K562 (cell line): ENCODE measurements at regions not wholly inside any gene's neighbourhood (a gene's known extent, or its start where the extent isn't known, plus 50 kb on each side); places are given as distances from the start of the nearest gene placed in this dataset.

ENCODE experiments used
- ATAC-seq: fragments of 200-7000 bp; cut with Tn5 transposase; 3 replicates; pipeline ENCODE4 v1.9.1; 2020; ENCODE audit warnings: moderate library complexity
- BruUV-seq: library from RNA; stranded (reverse); fragments of 400-500 nt; replicated peaks from 2 replicates; lab custom pipeline; 2021; lab: Mats Ljungman, UMichigan
- CTCF ChIA-PET: fragments of 300-600 bp; formaldehyde crosslinking; extraction: SDS; loops from one replicate; lab custom pipeline; 2021; ENCODE audit warnings: low intra/inter-chr PET ratio; lab: Yijun Ruan, JAX
- POLR2A ChIA-PET: fragments of 300-600, 350-650 bp; sonication (Branson Sonifier 250); formaldehyde crosslinking; extraction: SDS; loops from one replicate; lab custom pipeline; 2021; ENCODE audit warnings: antibody characterized with exemption, inconsistent platforms; lab: Yijun Ruan, JAX
- DNase-seq, 4 experiments: peaks; one replicate each; pipeline versions ENCODE4 v3.0.0 to v3.0.0-alpha.2; 2011 to 2018; ENCODE audit warnings: low spot score in 3 of 4, mixed read lengths in 3 of 4; ENCODE audit errors: extremely low read depth in 1 of 4
- FAIRE-seq: peaks from 2 replicates; lab custom pipeline; 2011; peaks lifted over from hg19 to GRCh38; lab: Jason Lieb, UNC
- H2AFZ ChIP-seq: 2 replicates; pipeline ENCODE4 v1.6.0; 2011; ENCODE audit warnings: low read depth, low read length, control low read depth, inconsistent platforms
- H3K27ac ChIP-seq: fragments of 200-600 bp; 3 replicates; pipeline ENCODE4 v1.8.0; 2011; ENCODE audit warnings: low read depth, mild to moderate bottlenecking, control low read depth, inconsistent platforms, low read length, moderate library complexity, mixed read lengths; ENCODE audit errors: extremely low read depth
- H3K27me3 ChIP-seq, 2 experiments: fragments of 300-600 bp in 1 of 2; 2 replicates in 1 of 2; 3 replicates in 1 of 2; pipeline versions ENCODE4 v1.6.0 to v1.8.0; 2011; ENCODE audit warnings: inconsistent platforms in 2 of 2, low read length in 2 of 2, mild to moderate bottlenecking in 1 of 2, mixed read lengths in 1 of 2, moderate library complexity in 1 of 2; ENCODE audit not compliant: control insufficient read depth in 2 of 2, insufficient read depth in 2 of 2
- H3K36me3 ChIP-seq: fragments of 300-600 bp; 3 replicates; pipeline ENCODE4 v1.8.0; 2011; ENCODE audit warnings: mild to moderate bottlenecking, low read length, inconsistent platforms; ENCODE audit not compliant: control insufficient read depth, insufficient read depth
- H3K4me1 ChIP-seq, 2 experiments: fragments of 200-600 bp in 1 of 2; replicated peaks in 1 of 2; 2 replicates in 1 of 2; 3 replicates in 1 of 2; pipeline versions ENCODE4 v1.5.1 to v1.8.0; 2011; ENCODE audit warnings: inconsistent platforms in 2 of 2, low read length in 2 of 2, mild to moderate bottlenecking in 1 of 2, mixed read lengths in 1 of 2, moderate library complexity in 1 of 2; ENCODE audit not compliant: control insufficient read depth in 2 of 2, insufficient read depth in 2 of 2
- H3K4me2 ChIP-seq: 2 replicates; pipeline ENCODE4 v1.6.1; 2011; ENCODE audit warnings: low read length, control low read depth, inconsistent platforms, mixed read lengths; ENCODE audit not compliant: insufficient read depth
- H3K4me3 ChIP-seq: fragments of 200-600 bp; sonication (generic), shearing (Covaris generic); 2 replicates; pipeline ENCODE4 v1.5.1; 2016; ENCODE audit warnings: control low read depth, inconsistent platforms
- H3K79me2 ChIP-seq: fragments of 200-600 bp; 3 replicates; pipeline ENCODE4 v1.8.0; 2011; ENCODE audit warnings: low read length, inconsistent platforms; ENCODE audit not compliant: control insufficient read depth, insufficient read depth
- H3K9ac ChIP-seq, 2 experiments: 2 replicates each; pipeline versions ENCODE4 v1.6.0 to v1.6.1; 2011; ENCODE audit warnings: low read depth in 2 of 2, low read length in 2 of 2, control low read depth in 1 of 2, inconsistent platforms in 1 of 2, mild to moderate bottlenecking in 1 of 2, mixed read lengths in 1 of 2; ENCODE audit not compliant: insufficient read depth in 1 of 2
- H3K9me1 ChIP-seq: one replicate; pipeline ENCODE4 v1.6.0; 2011; ENCODE audit warnings: inconsistent platforms, mild to moderate bottlenecking, low read length, moderate library complexity; ENCODE audit not compliant: control insufficient read depth, insufficient read depth
- H3K9me3 ChIP-seq: replicated peaks from 2 replicates; pipeline ENCODE4 v1.5.1; 2011; ENCODE audit warnings: low read depth, low read length, inconsistent platforms; ENCODE audit not compliant: control insufficient read depth, insufficient read depth
- H4K20me1 ChIP-seq: replicated peaks from 2 replicates; pipeline ENCODE4 v1.6.1; 2011; ENCODE audit warnings: low read length, inconsistent platforms, mixed read lengths; ENCODE audit not compliant: control insufficient read depth, insufficient read depth
- ARNT ChIP-seq, 2 experiments: fragments of 450-650 bp; IDR thresholded peaks; 2 replicates each; pipeline ENCODE4 v1.6.1; 2016; ENCODE audit warnings: mild to moderate bottlenecking in 1 of 2
- CAMTA2 ChIP-seq: fragments of 250-450 bp; sonication (Bioruptor Pico); conservative IDR thresholded peaks from 2 replicates; pipeline ENCODE4 v1.5.1; 2022
- COPS2 ChIP-seq: fragments of 450-650 bp; conservative IDR thresholded peaks from 2 replicates; pipeline ENCODE4 v1.6.1; 2016; ENCODE audit warnings: mild to moderate bottlenecking, moderate library complexity
- CSDE1 ChIP-seq, 2 experiments: fragments of 450-650 bp; IDR thresholded peaks; 2 replicates each; pipeline ENCODE4 v1.6.1; 2016; ENCODE audit warnings: mild to moderate bottlenecking in 1 of 2
- E2F5 ChIP-seq: sonication (generic); formaldehyde crosslinking; IDR thresholded peaks from 2 replicates; pipeline ENCODE4 v1.8.0; 2022; ENCODE audit warnings: mild to moderate bottlenecking, missing genetic modification reagents
- GTF3C2 ChIP-seq: IDR thresholded peaks from 3 replicates; pipeline ENCODE4 v1.6.1; 2011; ENCODE audit warnings: borderline replicate concordance, mild to moderate bottlenecking, moderate library complexity; ENCODE audit not compliant: insufficient read length; ENCODE audit errors: extremely low read depth
- ZC3H11A ChIP-seq: IDR thresholded peaks from 2 replicates; pipeline ENCODE4 v1.6.1; 2012; ENCODE audit warnings: low read depth, low read length, improper control_type of control experiment
- ZNF165 ChIP-seq: fragments of 250-450 bp; sonication (Bioruptor Pico); IDR thresholded peaks from 2 replicates; pipeline ENCODE4 v1.4.0; 2020; ENCODE audit warnings: borderline replicate concordance
- WGBS: fragments of 100-300 bp; shearing (Covaris generic); methylation state at CpG from one replicate; pipeline ENCODE4 v1.1.6; 2016; ENCODE audit warnings: low coverage, mixed read lengths; ENCODE audit not compliant: insufficient coverage; ENCODE audit errors: missing lambda C conversion rate; 5-methylcytosine and 5-hydroxymethylcytosine counted together
- in situ Hi-C: fragments of 300-500 bp; cut with MboI; formaldehyde crosslinking; loops from 4 replicates; pipeline ENCODE4 v1.15.0; 2018; ENCODE audit warnings: inconsistent platforms, mixed read lengths
- intact Hi-C: fragments of 100-400 bp; cut with micrococcal nuclease; formaldehyde crosslinking; loops from 2 replicates; pipeline ENCODE4 v1.14.2; 2022

- Histone ChIP-seq H3K4me1 (no peaks in the 10 kb centered on the region), H3K4me2 (no peak overlapping the region)
Measured at GRCh38 chr9:108760841-108761240, 94.9 kb downstream of the ACTL7B start.

More at GRCh38 chr9:108760841-108761240, 94.9 kb downstream of the ACTL7B start:
- TF ChIP-seq CAMTA2 (no peak), E2F5 (no peak), ARNT (IDR thresholded peaks at IDR 0.05) (no peak), COPS2 (no peak), GTF3C2 (no peak), ZNF165 (CRISPR knock-in tag) (no peak), CSDE1 (IDR thresholded peaks at IDR 0.05) (no peak), ZC3H11A (no peak)
- Histone ChIP-seq H3K9me1 (no peaks in the 10 kb centered on the region), H4K20me1 (peaks cover 5% of the 10 kb centered on the region; the same call in 1 of the 2 replicates), H3K4me3 (no peak overlapping the region), H2AFZ (no peak overlapping the region), H3K79me2 (no peaks in the 10 kb centered on the region), H3K27ac (no peak overlapping the region), H3K9ac (no peak overlapping the region), H3K9me3 (no peaks in the 10 kb centered on the region), H3K27me3 (peaks cover 2 to 7% of the 10 kb centered on the region in 2 experiments; a peak in 3 of 5 replicates), H3K36me3 (no peaks in the 10 kb centered on the region)
- 8% methylated on average over 2 of the region's 2 CpGs for WGBS
- in situ Hi-C loops (loop anchor here (10.0 kb wide), 1 partner anchor 1336 kb away; no protein-coding TSS in a partner anchor), intact Hi-C loops (loop anchor here (1.0 to 5.0 kb wide), 4 partner anchors 194 to 1339 kb away; no protein-coding TSS in a partner anchor)
- POLR2A ChIA-PET = interaction anchor here (0.9 kb wide), 1 partner anchor 14 kb away, joined by 4 read pairs; no protein-coding TSS in a partner anchor
- no peak for ATAC-seq
- CTCF ChIA-PET = no interaction called here
- DNase-seq = no peak
- no TSS peak for BruUV-seq
- no peak for FAIRE-seq
